PC-3 (cell line): ENCODE measurements at regions not wholly inside any gene's neighbourhood (a gene's known extent, or its start where the extent isn't known, plus 50 kb on each side); places are given as distances from the start of the nearest gene placed in this dataset.

Experiments
- ATAC-seq: fragments of 200-7000 bp; cut with Tn5 transposase; 2 replicates; pipeline ENCODE4 v1.9.1; 2020; ENCODE audit warnings: mild to moderate bottlenecking, moderate library complexity
- BruUV-seq: library from RNA; stranded (reverse); fragments of 400-500 nt; replicated peaks from 2 replicates; lab custom pipeline; 2021; lab: Mats Ljungman, UMichigan
- CTCF ChIA-PET: fragments of 300-600 bp; sonication (Branson Sonifier 250); formaldehyde crosslinking; loops from one replicate; lab custom pipeline; 2022; ENCODE audit warnings: antibody characterized with exemption; lab: Charles Lee
- POLR2A ChIA-PET: fragments of 300-600 bp; sonication (Branson Sonifier 250); formaldehyde crosslinking; loops from one replicate; lab custom pipeline; 2022; ENCODE audit warnings: antibody characterized with exemption; ENCODE audit not compliant: unreplicated experiment; lab: Charles Lee
- DNase-seq: peaks from one replicate; pipeline ENCODE4 v3.0.0-alpha.2; 2015
- H2AFZ ChIP-seq: fragments of 300-600 bp; sonication (generic); 2 replicates; pipeline ENCODE4 v1.6.0; 2016; ENCODE audit warnings: antibody characterized with exemption, low read length
- H3F3A ChIP-seq: fragments of 300-600 bp; sonication (generic); one replicate; pipeline ENCODE4 v1.6.0; 2017; ENCODE audit warnings: antibody characterized with exemption, low read length, control low read depth, mild to moderate bottlenecking; ENCODE audit not compliant: unreplicated experiment
- H3K27ac ChIP-seq: fragments of 300-600 bp; sonication (generic); 2 replicates; pipeline ENCODE4 v1.5.1; 2016; ENCODE audit warnings: mild to moderate bottlenecking, low read length
- H3K27me3 ChIP-seq: fragments of 300-600 bp; sonication (generic); 2 replicates; pipeline ENCODE4 v1.6.1; 2016; ENCODE audit warnings: low read length, mixed read lengths
- H3K36me3 ChIP-seq: fragments of 300-600 bp; sonication (generic); 2 replicates; pipeline ENCODE4 v1.6.1; 2016; ENCODE audit warnings: low read depth, mixed run types, low read length, mixed read lengths
- H3K4me1 ChIP-seq: fragments of 300-600 bp; sonication (generic); 2 replicates; pipeline ENCODE4 v1.5.1; 2016; ENCODE audit warnings: low read length; ENCODE audit not compliant: insufficient read depth
- H3K4me2 ChIP-seq: fragments of 300-600 bp; sonication (generic); 2 replicates; pipeline ENCODE4 v1.6.0; 2016; ENCODE audit warnings: low read length
- H3K4me3 ChIP-seq: fragments of 300-600 bp; sonication (generic); 2 replicates; pipeline ENCODE4 v1.5.1; 2016; ENCODE audit warnings: mild to moderate bottlenecking, low read length, mixed read lengths
- H3K79me2 ChIP-seq: fragments of 300-600 bp; sonication (generic); 2 replicates; pipeline ENCODE4 v1.6.1; 2017; ENCODE audit warnings: low read length, mixed read lengths
- H3K9ac ChIP-seq: fragments of 300-600 bp; sonication (generic); 2 replicates; pipeline ENCODE4 v1.6.0; 2016; ENCODE audit warnings: mild to moderate bottlenecking, low read length
- H3K9me2 ChIP-seq: fragments of 300-600 bp; sonication (generic); replicated peaks from 2 replicates; pipeline ENCODE4 v1.6.1; 2016; ENCODE audit warnings: mixed run types, low read length, mixed read lengths
- H3K9me3 ChIP-seq: fragments of 300-600 bp; sonication (generic); 2 replicates; pipeline ENCODE4 v1.6.1; 2016; ENCODE audit warnings: low read length, mixed read lengths
- H4K20me1 ChIP-seq: fragments of 300-600 bp; sonication (generic); 2 replicates; pipeline ENCODE4 v1.6.1; 2016; ENCODE audit warnings: low read length, mixed read lengths
- CTCF ChIP-seq: fragments of 300-600 bp; sonication (generic); conservative IDR thresholded peaks from 2 replicates; pipeline ENCODE4 v1.5.1; 2017; ENCODE audit warnings: antibody characterized with exemption, low read depth, mild to moderate bottlenecking, low read length
- EZH2 ChIP-seq: fragments of 300-600 bp; sonication (generic); IDR thresholded peaks from one replicate; pipeline ENCODE4 v1.6.1; 2017; ENCODE audit warnings: antibody characterized with exemption, mild to moderate bottlenecking, low read length; ENCODE audit not compliant: unreplicated experiment
- EZH2phosphoT487 ChIP-seq: fragments of 300-600 bp; sonication (generic); IDR thresholded peaks from 2 replicates; pipeline ENCODE4 v1.6.1; 2018; ENCODE audit warnings: mild to moderate bottlenecking, antibody characterized with exemption, low read length, borderline replicate concordance
- intact Hi-C: fragments of 100-400 bp; cut with micrococcal nuclease; formaldehyde crosslinking; loops from 2 replicates; pipeline ENCODE4 v1.9.0; 2023

- no peak for TF ChIP-seq EZH2phosphoT487
- no peak for TF ChIP-seq CTCF
- no peak for TF ChIP-seq EZH2
- Histone ChIP-seq H3K9ac (no peak overlapping the region), H3K9me3 (no peaks in the 10 kb centered on the region), H3K36me3 (no peaks in the 10 kb centered on the region), H3K79me2 (no peaks in the 10 kb centered on the region), H3F3A (no peaks in the 10 kb centered on the region), H3K4me2 (peak overlapping the region; percentile 76), H3K4me1 (peaks cover 37% of the 10 kb centered on the region), H2AFZ (peak overlapping the region; percentile 65; the same call in 1 of the 2 replicates), H3K27me3 (no peaks in the 10 kb centered on the region), H3K27ac (no peak overlapping the region; the same call in 1 of the 2 replicates), H4K20me1 (no peaks in the 10 kb centered on the region), H3K9me2 (no peaks in the 10 kb centered on the region), H3K4me3 (no peak overlapping the region)
- peak; percentile 60 for DNase-seq
- intact Hi-C loops, result loop anchor here (10.0 kb wide), 1 partner anchor 1247 kb away; no protein-coding TSS in a partner anchor
- ChIA-PET CTCF (no interaction called here), POLR2A (interaction anchor here (0.6 kb wide), 1 partner anchor 1493 kb away, joined by 4 read pairs; no protein-coding TSS in a partner anchor)
- ATAC-seq, result peak; percentile 56
- BruUV-seq, result no TSS peak
Measured at GRCh38 chr18:2111456-2111855, 459.8 kb downstream of the METTL4 start.

- BruUV-seq, result no TSS peak
- H3K9me3 ChIP-seq, result no peaks in the 10 kb centered on the region
- no peaks in the 10 kb centered on the region for H4K20me1 ChIP-seq
- no peaks in the 10 kb centered on the region for H3F3A ChIP-seq
- H3K27me3 ChIP-seq, result no peaks in the 10 kb centered on the region
- H3K4me1 ChIP-seq, result peaks cover 37% of the 10 kb centered on the region
- POLR2A ChIA-PET, result interaction anchor here (0.6 to 0.9 kb wide), 6 partner anchors 8 to 291 kb away, joined by 3 to 11 read pairs (median 3); no protein-coding TSS in a partner anchor
- no peak overlapping the region for H3K9ac ChIP-seq
- peak overlapping the region; percentile 44 for H3K4me3 ChIP-seq
- CTCF ChIA-PET, result interaction anchor here (0.7 to 1.5 kb wide), 3 partner anchors 9 to 111 kb away, joined by 3 to 7 read pairs (median 5); no protein-coding TSS in a partner anchor
- peak; percentile 81 for DNase-seq
- H3K36me3 ChIP-seq, result no peaks in the 10 kb centered on the region
- H3K4me2 ChIP-seq, result peak overlapping the region; percentile 76
- H3K27ac ChIP-seq, result peak overlapping the region; percentile 55
- H3K79me2 ChIP-seq, result no peaks in the 10 kb centered on the region
- TF ChIP-seq EZH2phosphoT487 (no peak), EZH2 (no peak), CTCF (no peak)
- ATAC-seq, result peak; percentile 75
- H2AFZ ChIP-seq, result peak overlapping the region; percentile 65
- intact Hi-C loops, result loop anchor here (1.0 to 10.0 kb wide), 2 partner anchors 35 to 1248 kb away; no protein-coding TSS in a partner anchor
- no peaks in the 10 kb centered on the region for H3K9me2 ChIP-seq
Measured at GRCh38 chr18:2112435-2113045, 458.8 kb downstream of the METTL4 start.

GRCh38 chr18:2114289-2114688 is 457.0 kb downstream of the METTL4 start:
- CTCF ChIA-PET, result no interaction called here
- DNase-seq, result no peak
- ATAC-seq, result no peak

More at GRCh38 chr18:2114289-2114688, 457.0 kb downstream of the METTL4 start:
- H3K36me3 ChIP-seq, result no peaks in the 10 kb centered on the region
- no peaks in the 10 kb centered on the region for H3F3A ChIP-seq
- no peaks in the 10 kb centered on the region for H3K9me3 ChIP-seq
- peaks cover 30% of the 10 kb centered on the region for H3K4me1 ChIP-seq
- no peaks in the 10 kb centered on the region for H3K9me2 ChIP-seq
- no peaks in the 10 kb centered on the region for H3K27me3 ChIP-seq
- H2AFZ ChIP-seq, result no peak overlapping the region
- H3K9ac ChIP-seq, result no peak overlapping the region
- H4K20me1 ChIP-seq, result no peaks in the 10 kb centered on the region
- no peaks in the 10 kb centered on the region for H3K79me2 ChIP-seq
- TF ChIP-seq EZH2phosphoT487, result no peak
- no peak for TF ChIP-seq CTCF
- TF ChIP-seq EZH2, result no peak
- POLR2A ChIA-PET, result no interaction called here
- no TSS peak for BruUV-seq
- no peak overlapping the region for H3K27ac ChIP-seq
- no peak overlapping the region for H3K4me2 ChIP-seq
- intact Hi-C loops, result loop anchor here (10.0 kb wide), 1 partner anchor 1249 kb away; no protein-coding TSS in a partner anchor
- no peak overlapping the region for H3K4me3 ChIP-seq
